K562 (cell line): ENCODE measurements at regions not wholly inside any gene's neighbourhood (a gene's known extent, or its start where the extent isn't known, plus 50 kb on each side); places are given as distances from the start of the nearest gene placed in this dataset.

Source experiments
- ATF6 ChIP-seq: sonication (generic); formaldehyde crosslinking; IDR thresholded peaks from 2 replicates; pipeline ENCODE4 v1.4.0; 2020; ENCODE audit warnings: mild to moderate bottlenecking, missing genetic modification reagents
- BACH1 ChIP-seq: fragments of 200-800 bp; sonication (Bioruptor generic); IDR thresholded peaks from 2 replicates; pipeline ENCODE4 v1.6.1; 2016; ENCODE audit warnings: missing genetic modification characterization, missing compliant biosample characterization
- EZH2 ChIP-seq: IDR thresholded peaks from 2 replicates; pipeline ENCODE4 v1.6.1; 2012; ENCODE audit warnings: low read depth, mild to moderate bottlenecking, inconsistent platforms, low read length, borderline replicate concordance
- FOXK1 ChIP-seq: sonication (generic); formaldehyde crosslinking; IDR thresholded peaks from 2 replicates; pipeline ENCODE4 v1.8.0; 2022; ENCODE audit warnings: missing genetic modification reagents, mild to moderate bottlenecking, borderline replicate concordance
- NFXL1 ChIP-seq: fragments of 450-650 bp; formaldehyde crosslinking; IDR thresholded peaks from 2 replicates; pipeline ENCODE4 v1.4.0; 2021; ENCODE audit warnings: mild to moderate bottlenecking
- POLR2A ChIP-seq: fragments of 450-650 bp; conservative IDR thresholded peaks from 2 replicates; pipeline ENCODE4 v1.6.1; 2016
- TSC22D4 ChIP-seq: fragments of 450-650 bp; IDR thresholded peaks from 2 replicates; pipeline ENCODE4 v1.6.1; 2016; ENCODE audit warnings: missing genetic modification characterization, missing biosample characterization, control low read depth

DNA sequence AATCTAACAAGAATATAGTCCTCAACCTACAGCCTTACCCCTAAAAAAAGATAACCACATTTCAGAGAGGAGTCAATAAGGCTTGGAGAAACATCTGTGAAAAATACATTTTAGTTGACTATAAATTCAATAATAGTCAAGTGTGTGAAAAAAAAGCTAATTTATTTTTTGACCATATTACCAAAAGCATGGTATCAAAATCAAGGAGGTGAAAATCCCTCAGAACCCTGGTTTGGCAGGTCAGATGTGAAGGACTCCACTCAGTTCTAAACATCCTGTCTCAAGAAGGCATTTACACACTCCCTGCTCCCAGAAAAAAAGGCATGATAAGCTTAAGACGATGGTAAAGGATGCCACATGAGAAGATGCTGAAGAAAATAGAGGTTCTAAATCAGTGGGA is 745.1 kb upstream of the TENM3 start:
- TF ChIP-seq POLR2A = no peak
- TF ChIP-seq NFXL1 (CRISPR knock-in tag) = no peak
- no peak for TF ChIP-seq FOXK1 (CRISPR knock-in tag)
- TF ChIP-seq BACH1 (tag) = no peak
- no peak for TF ChIP-seq TSC22D4 (tag)
- no peak for TF ChIP-seq EZH2
- no peak for TF ChIP-seq ATF6
